Panc1 (cell line): ENCODE measurements at regions not wholly inside any gene's neighbourhood (a gene's known extent, or its start where the extent isn't known, plus 50 kb on each side); places are given as distances from the start of the nearest gene placed in this dataset.

Source experiments
- POLR2AphosphoS5 ChIP-seq: IDR thresholded peaks from 2 replicates; pipeline ENCODE4 v1.6.1; 2012; ENCODE audit warnings: mild to moderate bottlenecking, low read depth, low read length, moderate library complexity
- TF ChIP-seq, protein P1 (sequence below): fragments of 450-650 bp; IDR thresholded peaks from 2 replicates; pipeline ENCODE4 v1.5.1; 2017; ENCODE audit warnings: mild to moderate bottlenecking
- TF ChIP-seq, protein P2 (sequence below), 2 experiments: IDR thresholded peaks; 2 replicates each; pipeline ENCODE4 v1.6.1; 2011 to 2012; ENCODE audit warnings: low read depth in 2 of 2, control low read depth in 1 of 2, low read length in 1 of 2, mild to moderate bottlenecking in 1 of 2, moderate library complexity in 1 of 2; ENCODE audit not compliant: insufficient read depth in 1 of 2

DNA sequence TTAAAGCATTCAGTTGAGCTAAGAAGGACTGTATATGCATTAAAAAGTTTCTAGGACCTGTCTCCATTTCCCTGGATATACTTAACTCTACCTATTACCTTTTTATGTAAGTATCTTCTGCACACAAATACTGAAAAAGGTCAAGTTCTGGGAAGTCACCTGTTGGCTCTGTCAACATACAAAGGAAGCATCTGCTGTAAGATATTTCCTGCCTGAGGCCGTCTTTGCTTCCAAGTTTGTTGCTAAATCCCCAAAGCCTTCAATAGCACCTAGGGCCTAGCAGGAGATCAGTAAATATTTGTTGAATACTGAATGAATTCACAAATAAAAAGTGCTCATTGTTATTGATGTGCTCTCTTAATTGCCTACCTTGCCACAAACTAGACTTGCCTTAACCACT is 188.4 kb downstream of the DUSP6 start:
- TF ChIP-seq, protein P1, sequence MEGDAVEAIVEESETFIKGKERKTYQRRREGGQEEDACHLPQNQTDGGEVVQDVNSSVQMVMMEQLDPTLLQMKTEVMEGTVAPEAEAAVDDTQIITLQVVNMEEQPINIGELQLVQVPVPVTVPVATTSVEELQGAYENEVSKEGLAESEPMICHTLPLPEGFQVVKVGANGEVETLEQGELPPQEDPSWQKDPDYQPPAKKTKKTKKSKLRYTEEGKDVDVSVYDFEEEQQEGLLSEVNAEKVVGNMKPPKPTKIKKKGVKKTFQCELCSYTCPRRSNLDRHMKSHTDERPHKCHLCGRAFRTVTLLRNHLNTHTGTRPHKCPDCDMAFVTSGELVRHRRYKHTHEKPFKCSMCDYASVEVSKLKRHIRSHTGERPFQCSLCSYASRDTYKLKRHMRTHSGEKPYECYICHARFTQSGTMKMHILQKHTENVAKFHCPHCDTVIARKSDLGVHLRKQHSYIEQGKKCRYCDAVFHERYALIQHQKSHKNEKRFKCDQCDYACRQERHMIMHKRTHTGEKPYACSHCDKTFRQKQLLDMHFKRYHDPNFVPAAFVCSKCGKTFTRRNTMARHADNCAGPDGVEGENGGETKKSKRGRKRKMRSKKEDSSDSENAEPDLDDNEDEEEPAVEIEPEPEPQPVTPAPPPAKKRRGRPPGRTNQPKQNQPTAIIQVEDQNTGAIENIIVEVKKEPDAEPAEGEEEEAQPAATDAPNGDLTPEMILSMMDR, result no peak
- TF ChIP-seq, protein P2, sequence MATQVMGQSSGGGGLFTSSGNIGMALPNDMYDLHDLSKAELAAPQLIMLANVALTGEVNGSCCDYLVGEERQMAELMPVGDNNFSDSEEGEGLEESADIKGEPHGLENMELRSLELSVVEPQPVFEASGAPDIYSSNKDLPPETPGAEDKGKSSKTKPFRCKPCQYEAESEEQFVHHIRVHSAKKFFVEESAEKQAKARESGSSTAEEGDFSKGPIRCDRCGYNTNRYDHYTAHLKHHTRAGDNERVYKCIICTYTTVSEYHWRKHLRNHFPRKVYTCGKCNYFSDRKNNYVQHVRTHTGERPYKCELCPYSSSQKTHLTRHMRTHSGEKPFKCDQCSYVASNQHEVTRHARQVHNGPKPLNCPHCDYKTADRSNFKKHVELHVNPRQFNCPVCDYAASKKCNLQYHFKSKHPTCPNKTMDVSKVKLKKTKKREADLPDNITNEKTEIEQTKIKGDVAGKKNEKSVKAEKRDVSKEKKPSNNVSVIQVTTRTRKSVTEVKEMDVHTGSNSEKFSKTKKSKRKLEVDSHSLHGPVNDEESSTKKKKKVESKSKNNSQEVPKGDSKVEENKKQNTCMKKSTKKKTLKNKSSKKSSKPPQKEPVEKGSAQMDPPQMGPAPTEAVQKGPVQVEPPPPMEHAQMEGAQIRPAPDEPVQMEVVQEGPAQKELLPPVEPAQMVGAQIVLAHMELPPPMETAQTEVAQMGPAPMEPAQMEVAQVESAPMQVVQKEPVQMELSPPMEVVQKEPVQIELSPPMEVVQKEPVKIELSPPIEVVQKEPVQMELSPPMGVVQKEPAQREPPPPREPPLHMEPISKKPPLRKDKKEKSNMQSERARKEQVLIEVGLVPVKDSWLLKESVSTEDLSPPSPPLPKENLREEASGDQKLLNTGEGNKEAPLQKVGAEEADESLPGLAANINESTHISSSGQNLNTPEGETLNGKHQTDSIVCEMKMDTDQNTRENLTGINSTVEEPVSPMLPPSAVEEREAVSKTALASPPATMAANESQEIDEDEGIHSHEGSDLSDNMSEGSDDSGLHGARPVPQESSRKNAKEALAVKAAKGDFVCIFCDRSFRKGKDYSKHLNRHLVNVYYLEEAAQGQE (IDR thresholded peaks at IDR 0.05; ENCODE audit: insufficient read depth in 1 of 2, low read depth in 2 of 2, low read length in 1 of 2), result no peak
- TF ChIP-seq POLR2AphosphoS5, result no peak
